Right lobe of liver (tissue), 4 donors: ENCODE measurements at regions not wholly inside any gene's neighbourhood (a gene's known extent, or its start where the extent isn't known, plus 50 kb on each side); places are given as distances from the start of the nearest gene placed in this dataset.

Experiments
- CTCF ChIP-seq, 4 donors: fragments of 200-600 bp in 3 of 4; fragments of 450-650 bp in 1 of 4; IDR thresholded peaks; one replicate each; pipeline versions ENCODE4 v1.5.1 to v1.8.0; 2016 to 2022; ENCODE audit warnings: antibody characterized with exemption in 4 of 4, mild to moderate bottlenecking in 2 of 4
- POLR2A ChIP-seq: fragments of 450-650 bp; IDR thresholded peaks from one replicate; pipeline ENCODE4 v1.6.1; 2017; ENCODE audit warnings: antibody characterized with exemption, mild to moderate bottlenecking
- donor health status: DM: no; HTN: no; CAD: no.
- donor health status: DM: no; HTN: no; CAD: no.
- donor health status: DM: no; HTN: yes; CAD: no.

- TF ChIP-seq CTCF (IDR thresholded peaks at IDR 0.05): no peak
- TF ChIP-seq POLR2A: no peak
Measured at GRCh38 chr2:192414794-192415193, 220.1 kb upstream of the TMEFF2 start.
